GM13976 (cell line): ENCODE measurements at regions not wholly inside any gene's neighbourhood (a gene's known extent, or its start where the extent isn't known, plus 50 kb on each side); places are given as distances from the start of the nearest gene placed in this dataset.

Source experiments
- DNase-seq: peaks from one replicate; pipeline ENCODE4 v3.0.0; 2012; ENCODE audit warnings: low spot score
- in situ Hi-C: fragments of 300-500 bp; cut with MboI; formaldehyde crosslinking; loops from one replicate; pipeline ENCODE4 v1.12.0; 2022; ENCODE audit warnings: low sequenced_read_pairs, mixed read lengths, inconsistent platforms; ENCODE audit not compliant: unreplicated experiment
- TF ChIP-seq, protein P1 (sequence below): IDR thresholded peaks from 2 replicates; pipeline ENCODE4 v1.5.1; 2012; ENCODE audit warnings: borderline replicate concordance, mild to moderate bottlenecking; ENCODE audit not compliant: insufficient read depth; ENCODE audit errors: extremely low read depth, missing control alignments, control extremely low read depth

DNA sequence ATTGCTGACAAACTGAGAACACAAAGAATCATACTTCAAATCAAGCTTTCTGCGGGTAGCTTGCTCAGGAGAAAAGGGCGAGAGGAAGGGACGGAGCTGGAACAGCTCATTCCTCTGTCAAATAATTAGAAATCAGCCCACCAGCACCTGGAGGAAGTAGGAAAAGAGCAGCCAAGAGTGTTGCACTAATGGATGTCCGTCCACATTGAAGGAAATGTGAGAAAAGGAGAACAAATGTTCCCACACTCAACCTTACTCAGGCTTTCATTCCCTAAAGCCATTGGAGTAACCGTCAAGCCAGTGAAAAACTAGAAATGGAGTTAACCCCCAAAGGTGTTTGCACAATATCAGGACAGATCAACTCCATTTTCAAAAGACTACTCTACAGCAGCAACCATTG, 233.0 kb upstream of the PRKD1 start:
- TF ChIP-seq, protein P1, sequence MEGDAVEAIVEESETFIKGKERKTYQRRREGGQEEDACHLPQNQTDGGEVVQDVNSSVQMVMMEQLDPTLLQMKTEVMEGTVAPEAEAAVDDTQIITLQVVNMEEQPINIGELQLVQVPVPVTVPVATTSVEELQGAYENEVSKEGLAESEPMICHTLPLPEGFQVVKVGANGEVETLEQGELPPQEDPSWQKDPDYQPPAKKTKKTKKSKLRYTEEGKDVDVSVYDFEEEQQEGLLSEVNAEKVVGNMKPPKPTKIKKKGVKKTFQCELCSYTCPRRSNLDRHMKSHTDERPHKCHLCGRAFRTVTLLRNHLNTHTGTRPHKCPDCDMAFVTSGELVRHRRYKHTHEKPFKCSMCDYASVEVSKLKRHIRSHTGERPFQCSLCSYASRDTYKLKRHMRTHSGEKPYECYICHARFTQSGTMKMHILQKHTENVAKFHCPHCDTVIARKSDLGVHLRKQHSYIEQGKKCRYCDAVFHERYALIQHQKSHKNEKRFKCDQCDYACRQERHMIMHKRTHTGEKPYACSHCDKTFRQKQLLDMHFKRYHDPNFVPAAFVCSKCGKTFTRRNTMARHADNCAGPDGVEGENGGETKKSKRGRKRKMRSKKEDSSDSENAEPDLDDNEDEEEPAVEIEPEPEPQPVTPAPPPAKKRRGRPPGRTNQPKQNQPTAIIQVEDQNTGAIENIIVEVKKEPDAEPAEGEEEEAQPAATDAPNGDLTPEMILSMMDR: no peak
- in situ Hi-C loops: no loop called here
- no peak for DNase-seq

- in situ Hi-C loops: no loop called here
- TF ChIP-seq, protein P1: no peak
- DNase-seq: no peak
Observed at GRCh38 chr14:30162066-30162465, 234.4 kb upstream of the PRKD1 start.

- in situ Hi-C loops: no loop called here
- TF ChIP-seq, protein P1: no peak
- no peak for DNase-seq
Observed at GRCh38 chr14:30165255-30165654, 237.6 kb upstream of the PRKD1 start.

DNA sequence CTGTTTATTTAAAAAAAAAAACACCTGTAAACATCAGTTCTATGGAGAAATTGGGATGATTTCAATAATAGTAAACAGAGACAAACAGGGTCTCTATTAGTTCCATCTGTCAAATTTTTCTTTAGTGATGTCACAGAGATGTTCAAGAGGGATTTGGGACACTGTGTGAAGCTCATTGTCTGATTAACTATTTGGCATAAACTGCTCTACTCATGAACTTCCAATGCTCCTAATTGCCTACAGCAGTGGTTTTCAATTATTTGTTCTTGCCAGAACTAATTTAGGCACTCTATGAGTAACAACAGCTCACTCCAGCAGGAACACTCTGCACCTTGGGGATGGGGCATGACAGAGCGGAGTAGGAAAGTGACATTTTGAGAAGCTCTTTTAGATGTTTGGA, 250.1 kb upstream of the PRKD1 start:
- DNase-seq: no peak
- in situ Hi-C loops: no loop called here
- TF ChIP-seq, protein P1: no peak

DNA sequence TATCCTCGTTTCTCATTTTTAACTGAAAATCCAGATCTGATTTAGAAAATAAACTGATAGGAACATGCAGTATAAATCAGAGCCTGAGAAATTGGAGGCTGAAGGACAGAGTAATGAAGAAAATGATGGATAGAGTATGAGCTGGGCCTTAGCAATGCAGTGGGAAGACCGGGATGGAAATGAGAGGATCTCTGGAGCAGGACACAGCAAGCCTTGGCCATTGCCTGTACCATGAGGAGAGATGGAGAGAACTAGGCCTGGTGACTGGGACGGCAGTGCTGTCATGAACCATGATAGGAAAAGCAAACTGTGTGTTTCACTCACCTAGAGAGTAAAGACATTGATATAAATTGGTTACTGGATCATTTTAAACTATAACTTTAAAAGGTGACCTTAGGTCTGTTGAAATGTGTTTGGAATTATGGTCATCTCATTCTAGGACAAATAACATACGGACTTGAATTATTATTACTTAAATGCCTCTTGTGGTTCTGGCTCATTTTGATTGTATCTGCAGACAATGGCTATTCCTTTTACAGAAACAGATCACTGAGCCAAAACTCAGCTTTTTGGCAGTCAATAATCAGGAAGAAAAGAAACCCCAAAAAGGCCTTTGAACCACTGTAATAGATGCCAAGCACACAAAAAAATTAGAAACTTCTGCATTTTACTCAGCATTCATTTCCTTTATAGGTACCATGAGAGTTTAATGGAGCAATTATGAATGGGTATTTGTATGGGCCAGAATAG, 251.9 kb upstream of the PRKD1 start:
- in situ Hi-C loops: no loop called here
- DNase-seq: no peak
- TF ChIP-seq, protein P1: no peak

GRCh38 chr14:30180219-30180618, 252.6 kb upstream of the PRKD1 start:
- in situ Hi-C loops: no loop called here
- DNase-seq: no peak
- TF ChIP-seq, protein P1: no peak
